ENCODE measurements at regions not wholly inside any gene's neighbourhood (a gene's known extent, or its start where the extent isn't known, plus 50 kb on each side); places are given as distances from the start of the nearest gene placed in this dataset.

- DNase-seq (ENCODE audit: low spot score) = no peak
These were observed 172.3 kb upstream of the TBCA start for GRCh38 chr5:77948476-77948875.

- DNase-seq (ENCODE audit: low spot score) = no peak
These were observed 170.9 kb upstream of the TBCA start for GRCh38 chr5:77947041-77947428.

GRCh38 chr5:77946381-77947040 lies 170.4 kb upstream of the TBCA start:
- DNase-seq (ENCODE audit: low spot score) = no peak

GRCh38 chr5:77945874-77946273 lies 169.7 kb upstream of the TBCA start:
- DNase-seq (ENCODE audit: low spot score) = peak; percentile 23

- no peak for DNase-seq (ENCODE audit: low spot score)
These were observed 168.7 kb upstream of the TBCA start for GRCh38 chr5:77944757-77945340.

- no peak for DNase-seq (ENCODE audit: low spot score)
These were observed 167.7 kb upstream of the TBCA start for GRCh38 chr5:77943851-77944250.

GRCh38 chr5:77942578-77943239 lies 166.6 kb upstream of the TBCA start:
- DNase-seq (ENCODE audit: low spot score) = no peak

- DNase-seq (ENCODE audit: low spot score) = no peak
These were observed 161.1 kb upstream of the TBCA start for GRCh38 chr5:77937015-77937908.

- DNase-seq (ENCODE audit: low spot score) = no peak
These were observed 160.2 kb upstream of the TBCA start for GRCh38 chr5:77936365-77936693.

GRCh38 chr5:77935506-77936364 lies 159.6 kb upstream of the TBCA start:
- DNase-seq (ENCODE audit: low spot score) = peak; percentile 18

GRCh38 chr5:77928776-77929300 lies 152.7 kb upstream of the TBCA start:
- DNase-seq (ENCODE audit: low spot score) = no peak

- no peak for DNase-seq (ENCODE audit: low spot score)
These were observed 150.2 kb upstream of the TBCA start for GRCh38 chr5:77926337-77926736.

- DNase-seq (ENCODE audit: low spot score) = no peak
These were observed 149.4 kb upstream of the TBCA start for GRCh38 chr5:77925503-77925902.

- no peak for DNase-seq (ENCODE audit: low spot score)
These were observed 147.9 kb upstream of the TBCA start for GRCh38 chr5:77924081-77924480.

- no peak for DNase-seq (ENCODE audit: low spot score)
These were observed 147.5 kb upstream of the TBCA start for GRCh38 chr5:77923666-77924065.

- no peak for DNase-seq (ENCODE audit: low spot score)
These were observed 145.1 kb upstream of the TBCA start for GRCh38 chr5:77921094-77921768.

- DNase-seq (ENCODE audit: low spot score) = no peak
These were observed 144.4 kb upstream of the TBCA start for GRCh38 chr5:77920359-77921058.

GRCh38 chr5:77915346-77915745 lies 139.2 kb upstream of the TBCA start:
- DNase-seq (ENCODE audit: low spot score) = no peak

- no peak for DNase-seq (ENCODE audit: low spot score)
These were observed 136.6 kb upstream of the TBCA start for GRCh38 chr5:77912721-77913120.

- no peak for DNase-seq (ENCODE audit: low spot score)
These were observed 134.6 kb upstream of the TBCA start for GRCh38 chr5:77910602-77911188.
